ENCODE measurements at regions not wholly inside any gene's neighbourhood (a gene's known extent, or its start where the extent isn't known, plus 50 kb on each side); places are given as distances from the start of the nearest gene placed in this dataset.

- no peak for DNase-seq
Measured at GRCh38 chr1:168970926-168971659, 135.4 kb upstream of the ATP1B1 start.

- no peak for DNase-seq
Measured at GRCh38 chr1:168972225-168972624, 134.3 kb upstream of the ATP1B1 start.

- peak in 1 of 2 experiments; percentile 24 for DNase-seq
Measured at GRCh38 chr1:168972887-168973286, 133.6 kb upstream of the ATP1B1 start.

GRCh38 chr1:168974117-168974516 lies 132.4 kb upstream of the ATP1B1 start:
- no peak for DNase-seq

- no peak for DNase-seq
Measured at GRCh38 chr1:168974611-168975010, 131.9 kb upstream of the ATP1B1 start.

- DNase-seq: no peak
Measured at GRCh38 chr1:168976267-168976666, 130.2 kb upstream of the ATP1B1 start.

GRCh38 chr1:168977618-168978017 lies 128.9 kb upstream of the ATP1B1 start:
- no peak for DNase-seq

- DNase-seq: no peak
Measured at GRCh38 chr1:168979276-168979675, 127.2 kb upstream of the ATP1B1 start.

GRCh38 chr1:168980180-168980579 lies 126.3 kb upstream of the ATP1B1 start:
- DNase-seq: no peak

- no peak for DNase-seq
Measured at GRCh38 chr1:168980656-168981055, 125.8 kb upstream of the ATP1B1 start.

GRCh38 chr1:168982778-168983177 lies 123.7 kb upstream of the ATP1B1 start:
- DNase-seq: no peak

- no peak for DNase-seq
Measured at GRCh38 chr1:168987330-168987729, 119.2 kb upstream of the ATP1B1 start.

GRCh38 chr1:168987923-168988322 lies 118.6 kb upstream of the ATP1B1 start:
- DNase-seq: no peak

GRCh38 chr1:168989985-168990384 lies 116.5 kb upstream of the ATP1B1 start:
- no peak for DNase-seq

- DNase-seq: no peak
Measured at GRCh38 chr1:168991667-168992475, 114.6 kb upstream of the ATP1B1 start.

- no peak for DNase-seq
Measured at GRCh38 chr1:169001353-169001752, 105.1 kb upstream of the ATP1B1 start.

- no peak for DNase-seq
Measured at GRCh38 chr1:169003864-169004516, 102.5 kb upstream of the ATP1B1 start.

- DNase-seq: no peak
Measured at GRCh38 chr1:169005776-169006175, 100.7 kb upstream of the ATP1B1 start.

- DNase-seq: no peak
Measured at GRCh38 chr1:169009666-169010065, 96.8 kb upstream of the ATP1B1 start.

GRCh38 chr1:169012416-169012815 lies 94.1 kb upstream of the ATP1B1 start:
- no peak for DNase-seq

GRCh38 chr1:169013821-169014220 lies 92.7 kb upstream of the ATP1B1 start:
- no peak for DNase-seq

- no peak for DNase-seq
Measured at GRCh38 chr1:169015464-169015863, 91.0 kb upstream of the ATP1B1 start.

GRCh38 chr1:169018751-169019150 lies 87.7 kb upstream of the ATP1B1 start:
- no peak for DNase-seq
